HUES48 (cell line): ENCODE measurements at regions not wholly inside any gene's neighbourhood (a gene's known extent, or its start where the extent isn't known, plus 50 kb on each side); places are given as distances from the start of the nearest gene placed in this dataset.

Experiments used
- H3K27ac ChIP-seq: one replicate; pipeline ENCODE4 v1.7.0; 2013; ENCODE audit warnings: low read depth, low read length, inconsistent platforms
- H3K27me3 ChIP-seq: 2 replicates; pipeline ENCODE4 v1.6.1; 2013; ENCODE audit warnings: mild to moderate bottlenecking, low read length; ENCODE audit not compliant: control insufficient read depth, insufficient read depth
- H3K36me3 ChIP-seq: 2 replicates; pipeline ENCODE4 v1.6.1; 2013; ENCODE audit warnings: low read length; ENCODE audit not compliant: control insufficient read depth, insufficient read depth
- H3K4me1 ChIP-seq: 2 replicates; pipeline ENCODE4 v1.6.1; 2013; ENCODE audit warnings: mild to moderate bottlenecking, low read length; ENCODE audit not compliant: control insufficient read depth, insufficient read depth
- H3K4me3 ChIP-seq: 2 replicates; pipeline ENCODE4 v1.5.1; 2013; ENCODE audit warnings: mild to moderate bottlenecking, low read depth, low read length
- H3K9ac ChIP-seq: 2 replicates; pipeline ENCODE4 v1.6.1; 2013; ENCODE audit warnings: mild to moderate bottlenecking, low read depth, low read length, moderate library complexity
- H3K9me3 ChIP-seq: 2 replicates; pipeline ENCODE4 v1.6.1; 2013; ENCODE audit warnings: low read length; ENCODE audit not compliant: control insufficient read depth, insufficient read depth

DNA sequence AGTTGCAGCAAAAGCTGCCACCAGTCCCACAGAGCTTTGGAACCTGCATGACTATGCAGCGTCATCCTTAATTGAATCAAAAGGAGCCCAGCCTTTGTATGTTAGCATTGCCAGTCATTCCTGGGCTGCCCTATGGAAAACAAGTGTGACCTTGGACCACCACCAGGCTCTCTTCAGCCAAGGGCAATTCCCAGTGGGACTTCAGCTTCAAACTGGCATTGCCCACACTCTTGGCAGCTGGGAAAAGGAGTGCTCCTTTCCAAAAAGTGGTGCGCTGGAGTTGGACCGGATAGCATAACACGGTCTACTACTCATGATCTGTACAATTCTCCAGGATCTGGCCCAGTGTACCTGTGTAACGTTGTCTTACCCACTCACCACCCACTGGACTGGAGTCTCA lies 259.5 kb downstream of the MREG start:
- no peaks in the 10 kb centered on the region for H3K9me3 ChIP-seq
- no peak overlapping the region for H3K9ac ChIP-seq
- no peak overlapping the region for H3K4me3 ChIP-seq
- H3K4me1 ChIP-seq = no peaks in the 10 kb centered on the region
- no peak overlapping the region for H3K27ac ChIP-seq
- no peaks in the 10 kb centered on the region for H3K27me3 ChIP-seq
- no peaks in the 10 kb centered on the region for H3K36me3 ChIP-seq

DNA sequence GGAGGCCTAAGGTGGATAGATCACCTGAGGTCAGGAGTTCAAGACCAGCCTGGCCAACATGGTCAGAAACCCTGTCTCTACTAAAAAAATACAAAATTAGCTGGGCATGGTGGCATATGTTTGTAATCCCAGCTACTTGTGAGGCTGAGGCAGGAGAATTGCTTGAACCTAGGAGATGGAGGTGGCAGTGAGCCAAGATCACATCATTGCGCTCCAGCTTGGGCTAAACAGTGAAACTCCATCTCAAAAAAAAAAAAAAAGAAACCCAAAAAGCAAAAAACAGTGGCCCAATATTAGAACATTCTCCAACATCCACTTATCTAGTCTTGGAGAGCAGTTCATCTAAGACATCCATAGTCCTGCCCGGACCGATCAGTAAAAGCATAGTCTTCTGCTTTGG lies 260.4 kb downstream of the MREG start:
- no peak overlapping the region for H3K9ac ChIP-seq
- no peaks in the 10 kb centered on the region for H3K27me3 ChIP-seq
- H3K36me3 ChIP-seq = no peaks in the 10 kb centered on the region
- H3K27ac ChIP-seq = no peak overlapping the region
- H3K9me3 ChIP-seq = no peaks in the 10 kb centered on the region
- H3K4me1 ChIP-seq = no peaks in the 10 kb centered on the region
- H3K4me3 ChIP-seq = no peak overlapping the region

DNA sequence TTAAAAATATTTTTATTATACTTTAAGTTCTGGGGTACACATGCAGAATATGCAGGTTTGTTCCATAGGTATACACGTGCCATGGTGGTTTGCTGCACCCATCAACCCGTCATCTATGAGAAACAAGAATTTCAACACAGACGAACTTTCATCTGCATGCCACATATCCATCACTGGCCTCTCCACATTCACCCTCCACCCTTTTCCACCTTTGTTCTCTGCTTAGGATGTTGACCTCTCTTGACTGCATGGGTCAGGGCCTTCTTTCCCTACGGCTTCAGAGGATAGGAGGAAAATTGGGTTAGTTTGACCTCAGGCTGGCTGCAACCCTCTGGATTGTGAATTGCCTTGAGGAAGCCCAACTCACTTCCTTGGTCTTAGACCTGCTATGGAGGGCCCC lies 260.9 kb downstream of the MREG start:
- H3K9ac ChIP-seq = no peak overlapping the region
- no peaks in the 10 kb centered on the region for H3K27me3 ChIP-seq
- H3K36me3 ChIP-seq = no peaks in the 10 kb centered on the region
- H3K4me3 ChIP-seq = no peak overlapping the region
- no peaks in the 10 kb centered on the region for H3K4me1 ChIP-seq
- no peaks in the 10 kb centered on the region for H3K9me3 ChIP-seq
- H3K27ac ChIP-seq = no peak overlapping the region

DNA sequence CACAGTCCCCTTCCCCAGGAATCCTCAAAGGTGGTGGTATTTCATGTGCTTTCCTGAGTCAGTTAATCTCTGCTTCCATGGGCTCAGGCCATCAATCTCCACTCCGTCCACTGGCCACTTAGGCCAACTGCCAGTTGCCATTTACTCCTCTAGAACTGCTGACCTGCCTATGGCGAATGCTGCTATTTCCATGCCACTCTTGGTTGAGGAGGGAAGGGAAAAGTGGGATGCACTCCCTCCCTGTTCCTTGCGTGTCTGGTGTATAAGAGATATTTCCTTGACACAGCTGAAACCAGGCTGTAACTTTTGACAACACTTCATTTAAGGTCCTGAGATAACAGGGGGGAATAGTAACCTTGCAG lies 261.5 kb downstream of the MREG start:
- Histone ChIP-seq H3K4me3 (no peak overlapping the region), H3K9ac (no peak overlapping the region), H3K36me3 (no peaks in the 10 kb centered on the region), H3K4me1 (no peaks in the 10 kb centered on the region), H3K9me3 (no peaks in the 10 kb centered on the region), H3K27me3 (no peaks in the 10 kb centered on the region), H3K27ac (no peak overlapping the region)

DNA sequence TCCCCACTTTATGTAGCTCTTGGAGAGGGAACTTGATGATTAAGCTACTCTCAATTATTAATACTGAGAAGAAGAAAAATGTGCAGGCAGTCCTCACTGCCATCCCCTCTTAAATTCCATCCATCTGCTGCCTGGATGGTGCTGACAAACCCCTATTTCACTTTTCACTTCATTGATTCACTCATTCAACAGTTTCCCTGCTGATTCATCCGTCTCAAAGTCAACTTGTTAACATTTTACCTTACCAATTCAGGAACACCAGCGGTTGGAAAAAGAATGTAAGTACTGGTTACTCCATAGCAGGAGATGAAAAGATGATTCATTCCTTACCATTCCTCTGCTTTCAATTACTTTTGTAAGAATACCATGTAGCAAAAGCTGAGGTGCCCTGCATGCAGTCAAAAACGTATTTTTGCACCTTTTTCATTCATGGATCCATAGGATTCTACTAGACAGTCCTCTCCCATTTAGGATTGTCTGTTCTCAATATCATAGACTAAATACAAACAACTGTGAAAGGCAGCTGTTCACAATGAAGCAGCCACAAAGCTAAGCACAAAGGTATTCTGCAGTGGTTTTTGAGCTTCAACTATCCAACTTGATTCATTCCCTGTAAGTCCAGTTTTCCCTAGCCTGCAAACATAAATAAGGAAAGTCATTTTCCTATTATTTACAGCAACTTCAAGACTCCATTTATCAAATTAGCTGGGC lies 262.0 kb downstream of the MREG start:
- Histone ChIP-seq H3K9me3 (no peaks in the 10 kb centered on the region), H3K27ac (no peak overlapping the region), H3K27me3 (no peaks in the 10 kb centered on the region), H3K4me3 (no peak overlapping the region), H3K9ac (no peak overlapping the region), H3K36me3 (no peaks in the 10 kb centered on the region), H3K4me1 (no peaks in the 10 kb centered on the region)

DNA sequence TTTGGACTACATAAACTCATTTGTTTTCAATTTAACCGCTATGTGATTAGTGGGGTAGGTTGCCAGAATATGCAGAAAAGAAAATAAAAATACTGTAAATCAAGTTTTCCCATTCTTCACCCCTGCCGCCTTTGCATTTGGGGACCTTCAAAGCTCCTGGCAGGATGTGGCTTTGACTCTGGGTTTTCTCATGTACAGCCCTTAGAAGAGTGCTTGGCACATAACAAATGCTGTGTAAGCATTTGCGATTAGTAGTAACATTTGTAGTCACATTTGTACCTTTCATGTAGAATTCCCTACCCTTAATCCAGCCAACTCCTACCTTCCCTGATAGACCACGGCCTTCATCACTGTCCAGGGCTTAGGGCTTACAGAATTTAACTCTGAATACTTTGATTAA lies 262.6 kb downstream of the MREG start:
- H3K27ac ChIP-seq = no peak overlapping the region
- H3K36me3 ChIP-seq = no peaks in the 10 kb centered on the region
- H3K4me1 ChIP-seq = no peaks in the 10 kb centered on the region
- H3K4me3 ChIP-seq = no peak overlapping the region
- no peaks in the 10 kb centered on the region for H3K27me3 ChIP-seq
- no peaks in the 10 kb centered on the region for H3K9me3 ChIP-seq
- H3K9ac ChIP-seq = no peak overlapping the region

DNA sequence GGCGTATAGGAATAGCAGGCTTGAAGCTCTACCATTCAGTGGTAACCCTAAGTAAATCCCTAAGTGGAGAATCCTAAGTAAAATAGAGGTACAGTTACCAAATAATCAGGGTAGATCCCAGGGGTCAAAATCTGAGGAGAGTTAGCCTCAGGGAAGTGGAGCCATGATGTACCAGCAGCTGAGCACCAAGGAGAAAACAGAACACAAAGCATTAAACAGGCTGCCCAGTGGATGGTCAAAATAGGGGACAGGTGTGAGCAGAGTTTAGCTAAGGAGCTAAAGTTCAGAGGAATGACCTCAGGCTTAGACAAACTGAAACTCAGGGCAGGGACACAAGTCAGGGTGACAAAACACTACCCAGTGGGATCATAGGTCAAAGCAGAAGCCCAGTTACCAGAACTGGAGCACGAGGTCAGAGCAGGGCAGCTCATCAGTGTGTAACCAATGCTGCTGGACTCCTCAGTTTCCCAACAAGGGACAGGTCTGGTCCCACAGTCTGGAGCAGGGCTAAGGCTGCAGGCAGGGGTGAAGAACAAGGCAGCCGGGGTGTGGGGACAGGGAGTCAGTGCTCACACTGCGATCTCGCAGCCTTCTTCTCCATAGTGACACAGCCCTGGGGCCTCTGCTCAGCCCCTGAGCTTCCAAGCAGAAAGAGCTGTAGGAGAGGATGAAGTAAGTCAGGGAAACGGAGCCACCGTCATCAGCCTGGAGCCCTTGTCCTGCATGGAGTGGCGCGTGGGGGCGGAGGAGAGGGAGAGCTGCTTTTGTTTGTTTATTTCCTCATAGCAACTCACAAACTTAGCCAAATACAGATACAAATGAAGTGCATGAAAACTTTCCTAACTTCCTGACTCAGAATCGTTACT lies 264.0 kb downstream of the MREG start:
- no peak overlapping the region for H3K27ac ChIP-seq
- no peaks in the 10 kb centered on the region for H3K4me1 ChIP-seq

DNA sequence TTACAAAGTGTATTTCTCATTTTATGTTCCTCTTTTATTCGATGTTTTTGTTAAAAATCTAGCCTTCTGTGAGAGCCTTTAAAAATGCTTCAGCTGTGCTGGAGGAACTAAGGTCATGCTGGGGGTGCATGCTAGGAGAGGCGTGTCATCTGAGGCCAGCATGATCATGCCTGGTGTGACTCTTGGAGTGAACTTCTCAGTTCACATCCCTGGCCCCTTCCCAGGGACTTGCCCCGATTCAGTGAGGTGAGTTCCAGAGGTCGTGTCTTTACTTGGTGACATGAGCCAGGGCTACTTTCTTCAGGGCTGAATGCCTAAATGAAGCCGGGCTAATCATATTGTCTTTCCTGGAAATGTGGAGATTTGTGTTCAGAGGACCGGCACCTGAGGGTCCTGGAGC lies 264.9 kb downstream of the MREG start:
- Histone ChIP-seq H3K27me3 (no peaks in the 10 kb centered on the region), H3K9me3 (no peaks in the 10 kb centered on the region), H3K4me3 (no peak overlapping the region), H3K9ac (no peak overlapping the region), H3K27ac (no peak overlapping the region), H3K4me1 (no peaks in the 10 kb centered on the region), H3K36me3 (no peaks in the 10 kb centered on the region)

More for the DNA sequence above, 264.0 kb downstream of the MREG start:
- Histone ChIP-seq H3K36me3 (no peaks in the 10 kb centered on the region), H3K9ac (no peak overlapping the region), H3K27me3 (no peaks in the 10 kb centered on the region), H3K4me3 (no peak overlapping the region), H3K9me3 (no peaks in the 10 kb centered on the region)

DNA sequence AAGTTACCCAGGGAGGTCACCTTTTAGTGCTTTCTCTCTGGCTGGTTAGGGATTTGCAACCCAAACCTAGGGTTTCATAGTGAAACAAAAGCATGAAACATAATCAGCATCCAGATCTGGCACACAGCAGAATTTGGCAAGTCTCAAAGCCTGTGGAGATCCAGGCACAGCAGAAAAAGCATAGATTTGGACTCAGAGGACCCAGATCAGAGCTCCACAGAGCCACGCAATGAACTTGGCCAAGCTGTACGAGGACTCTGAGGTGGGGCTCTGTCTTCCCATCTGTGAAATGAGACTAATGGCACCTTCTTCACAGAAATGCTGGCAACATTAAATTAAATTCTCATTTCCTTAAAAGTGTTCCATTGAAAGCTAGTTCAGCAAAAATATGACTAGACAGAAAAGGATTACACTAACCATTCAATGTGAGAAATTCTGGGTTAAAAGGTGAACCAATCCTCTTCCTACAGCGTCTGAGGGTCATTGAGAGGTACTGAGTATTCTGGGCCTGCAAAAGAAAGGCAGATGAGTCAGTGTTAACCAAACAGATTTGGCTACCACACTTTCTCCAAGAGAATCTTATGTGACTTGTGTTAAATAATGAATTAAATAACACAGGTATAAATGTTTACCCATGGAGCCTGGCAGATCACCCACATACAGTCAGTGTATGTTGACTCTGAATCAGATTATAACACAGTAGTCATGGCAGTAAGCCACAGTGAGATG lies 266.3 kb downstream of the MREG start:
- Histone ChIP-seq H3K27me3 (no peaks in the 10 kb centered on the region), H3K36me3 (no peaks in the 10 kb centered on the region), H3K4me3 (no peak overlapping the region), H3K27ac (no peak overlapping the region), H3K9ac (no peak overlapping the region), H3K9me3 (no peaks in the 10 kb centered on the region), H3K4me1 (no peaks in the 10 kb centered on the region)

DNA sequence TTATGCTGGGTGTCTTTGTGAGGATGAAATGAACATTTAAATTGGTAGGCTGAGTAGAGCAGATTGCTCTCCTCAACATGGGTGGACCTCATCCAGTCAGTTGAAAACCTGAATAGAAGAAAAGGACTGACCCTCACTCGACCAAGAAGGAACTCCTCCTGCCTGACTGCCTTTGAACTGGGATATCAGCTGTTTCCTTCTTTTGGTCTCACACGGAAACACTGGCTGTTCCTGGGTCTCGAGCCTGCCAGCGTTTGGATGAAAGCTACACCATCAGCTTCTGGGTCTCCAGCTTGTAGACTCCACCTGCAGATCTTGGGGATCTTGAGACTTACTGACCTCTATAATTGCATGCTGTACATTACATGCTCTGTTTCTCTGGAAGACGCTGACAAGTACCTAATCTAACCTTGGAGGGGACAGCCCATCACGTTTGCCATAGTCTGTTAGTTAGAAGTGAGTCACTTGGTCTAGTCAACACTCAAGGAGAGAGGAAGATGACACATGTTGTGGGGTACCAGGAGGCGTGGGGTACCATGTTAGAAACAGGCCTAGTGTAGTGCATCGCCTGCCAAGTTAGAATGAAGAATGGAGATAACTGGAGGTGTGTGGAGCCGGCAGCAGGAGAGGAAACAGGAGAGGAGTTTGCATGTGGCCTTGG lies 267.0 kb downstream of the MREG start:
- H3K4me3 ChIP-seq = no peak overlapping the region
- H3K4me1 ChIP-seq = no peaks in the 10 kb centered on the region
- H3K9ac ChIP-seq = no peak overlapping the region
- H3K36me3 ChIP-seq = no peaks in the 10 kb centered on the region
- no peak overlapping the region for H3K27ac ChIP-seq
- no peaks in the 10 kb centered on the region for H3K9me3 ChIP-seq
- no peaks in the 10 kb centered on the region for H3K27me3 ChIP-seq
